Trophoblast cell (in vitro differentiated cells and primary cell): ENCODE measurements at regions not wholly inside any gene's neighbourhood (a gene's known extent, or its start where the extent isn't known, plus 50 kb on each side); places are given as distances from the start of the nearest gene placed in this dataset.
"Not testable (repeated sequence)": the region's sequence is repeated elsewhere in the genome, so short reads cannot be mapped to it uniquely, and the experiment has no call there.

Source experiments
- DNase-seq, 2 donors: peaks; one replicate each; pipeline ENCODE4 v3.0.0-alpha.2; 2016
- H2AFZ ChIP-seq: 2 replicates; pipeline ENCODE4 v1.6.1; 2013; ENCODE audit warnings: low read length, moderate library complexity, mild to moderate bottlenecking; ENCODE audit not compliant: insufficient read depth, poor library complexity
- H2AK5ac ChIP-seq: 2 replicates; pipeline ENCODE4 v1.6.1; 2013; ENCODE audit warnings: mild to moderate bottlenecking, low read length
- H2BK120ac ChIP-seq: 2 replicates; pipeline ENCODE4 v1.6.1; 2013; ENCODE audit warnings: low read length, mild to moderate bottlenecking, moderate library complexity; ENCODE audit not compliant: insufficient read depth, poor library complexity
- H2BK12ac ChIP-seq: 2 replicates; pipeline ENCODE4 v1.6.1; 2013; ENCODE audit warnings: mild to moderate bottlenecking, low read length, moderate library complexity
- H2BK5ac ChIP-seq: 2 replicates; pipeline ENCODE4 v1.6.1; 2013; ENCODE audit warnings: low read length, low read depth, moderate library complexity, mild to moderate bottlenecking; ENCODE audit not compliant: poor library complexity
- H3K14ac ChIP-seq: 2 replicates; pipeline ENCODE4 v1.6.1; 2013; ENCODE audit warnings: mild to moderate bottlenecking, low read length
- H3K18ac ChIP-seq: 2 replicates; pipeline ENCODE4 v1.6.1; 2013; ENCODE audit warnings: mild to moderate bottlenecking, low read length
- H3K23ac ChIP-seq: 2 replicates; pipeline ENCODE4 v1.6.1; 2013; ENCODE audit warnings: low read length
- H3K27ac ChIP-seq: 2 replicates; pipeline ENCODE4 v1.5.1; 2013; ENCODE audit warnings: low read depth, mild to moderate bottlenecking, inconsistent platforms, low read length, moderate library complexity
- H3K27me3 ChIP-seq: 2 replicates; pipeline ENCODE4 v1.6.1; 2013; ENCODE audit warnings: inconsistent platforms, mild to moderate bottlenecking, low read length, moderate library complexity; ENCODE audit not compliant: insufficient read depth
- H3K36me3 ChIP-seq, 2 experiments: 1 replicate in 1 of 2; 2 replicates in 1 of 2; pipeline ENCODE4 v1.6.1; 2013; ENCODE audit warnings: low read length in 2 of 2, mild to moderate bottlenecking in 2 of 2, moderate library complexity in 1 of 2; ENCODE audit not compliant: insufficient read depth in 2 of 2, control insufficient read depth in 1 of 2
- H3K4ac ChIP-seq: 2 replicates; pipeline ENCODE4 v1.6.1; 2013; ENCODE audit warnings: low read depth, mild to moderate bottlenecking, low read length, moderate library complexity
- H3K4me1 ChIP-seq, 2 experiments: 1 replicate in 1 of 2; 2 replicates in 1 of 2; pipeline ENCODE4 v1.6.1; 2013; ENCODE audit warnings: low read length in 2 of 2, mild to moderate bottlenecking in 2 of 2, moderate library complexity in 1 of 2; ENCODE audit not compliant: insufficient read depth in 2 of 2, control insufficient read depth in 1 of 2
- H3K4me2 ChIP-seq: 2 replicates; pipeline ENCODE4 v1.6.1; 2013; ENCODE audit warnings: inconsistent platforms, mild to moderate bottlenecking, low read length, moderate library complexity
- H3K4me3 ChIP-seq: 2 replicates; pipeline ENCODE4 v1.5.1; 2013; ENCODE audit warnings: mild to moderate bottlenecking, low read depth, low read length, inconsistent platforms
- H3K79me1 ChIP-seq: one replicate; pipeline ENCODE4 v1.6.1; 2013; ENCODE audit warnings: low read length
- H3K79me2 ChIP-seq: 2 replicates; pipeline ENCODE4 v1.6.1; 2013; ENCODE audit warnings: low read length, mild to moderate bottlenecking; ENCODE audit not compliant: control insufficient read depth, insufficient read depth, poor library complexity
- H3K9ac ChIP-seq: 2 replicates; pipeline ENCODE4 v1.6.1; 2013; ENCODE audit warnings: mild to moderate bottlenecking, low read length
- H3K9me3 ChIP-seq: 2 replicates; pipeline ENCODE4 v1.6.1; 2013; ENCODE audit warnings: low read depth, mild to moderate bottlenecking, control low read depth, inconsistent platforms, low read length; ENCODE audit not compliant: insufficient read depth
- H4K12ac ChIP-seq: 2 replicates; pipeline ENCODE4 v1.6.1; 2013; ENCODE audit warnings: low read depth, mild to moderate bottlenecking, low read length, moderate library complexity
- H4K8ac ChIP-seq: 2 replicates; pipeline ENCODE4 v1.6.1; 2013; ENCODE audit warnings: low read depth, mild to moderate bottlenecking, low read length, moderate library complexity
- H4K91ac ChIP-seq: one replicate; pipeline ENCODE4 v1.6.1; 2013; ENCODE audit warnings: low read depth, mild to moderate bottlenecking, low read length, moderate library complexity
- WGBS: extraction: QIAGEN DNeasy Blood & Tissue Kit; methylation state at CpG from one replicate; pipeline ENCODE4 v1.1.7; 2013; ENCODE audit warnings: missing lambda C conversion rate; ENCODE audit not compliant: insufficient read length, insufficient coverage; ENCODE audit errors: extremely low coverage; 5-methylcytosine and 5-hydroxymethylcytosine counted together

DNA sequence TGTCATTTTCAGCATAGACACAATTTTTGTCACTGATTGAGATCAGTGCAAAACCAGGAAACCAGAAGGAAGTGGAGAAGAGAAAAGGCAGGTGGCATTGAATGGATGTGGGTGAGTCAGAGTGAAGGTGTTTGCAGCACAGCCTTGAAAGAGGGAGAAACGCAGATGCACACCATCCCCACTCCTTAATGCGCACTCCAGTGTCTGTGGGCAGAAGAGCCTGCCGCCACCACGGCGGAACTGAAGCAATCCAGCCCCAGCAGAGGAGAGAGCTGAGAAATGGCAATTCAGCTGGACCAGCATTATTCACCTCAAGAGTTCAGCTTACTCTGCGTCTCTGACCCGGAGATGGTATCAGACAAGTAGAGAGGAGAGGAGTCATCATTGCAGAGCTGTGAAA, 393.1 kb upstream of the FRG1 start:
- Histone ChIP-seq H3K23ac (no peak overlapping the region), H3K27ac (no peak overlapping the region), H2BK5ac (no peak overlapping the region), H3K79me2 (no peaks in the 10 kb centered on the region), H3K9ac (no peak overlapping the region), H3K4me2 (no peak overlapping the region), H2AFZ (no peak overlapping the region), H3K4ac (no peak overlapping the region), H3K27me3 (no peaks in the 10 kb centered on the region), H2BK120ac (no peak overlapping the region), H3K79me1 (no peaks in the 10 kb centered on the region), H2BK12ac (no peak overlapping the region), H3K4me1 (no peaks in the 10 kb centered on the region), H4K12ac (no peak overlapping the region), H3K14ac (no peak overlapping the region), H3K9me3 (peaks cover 2% of the 10 kb centered on the region), H4K8ac (no peak overlapping the region), H3K4me3 (no peak overlapping the region), H3K18ac (no peak overlapping the region), H4K91ac (no peak overlapping the region), H3K36me3 (no peaks in the 10 kb centered on the region), H2AK5ac (no peak overlapping the region)
- WGBS: no CpG with 5 or more reads among the region's 7 CpGs
- DNase-seq: peak; percentile 30 to 48

DNA sequence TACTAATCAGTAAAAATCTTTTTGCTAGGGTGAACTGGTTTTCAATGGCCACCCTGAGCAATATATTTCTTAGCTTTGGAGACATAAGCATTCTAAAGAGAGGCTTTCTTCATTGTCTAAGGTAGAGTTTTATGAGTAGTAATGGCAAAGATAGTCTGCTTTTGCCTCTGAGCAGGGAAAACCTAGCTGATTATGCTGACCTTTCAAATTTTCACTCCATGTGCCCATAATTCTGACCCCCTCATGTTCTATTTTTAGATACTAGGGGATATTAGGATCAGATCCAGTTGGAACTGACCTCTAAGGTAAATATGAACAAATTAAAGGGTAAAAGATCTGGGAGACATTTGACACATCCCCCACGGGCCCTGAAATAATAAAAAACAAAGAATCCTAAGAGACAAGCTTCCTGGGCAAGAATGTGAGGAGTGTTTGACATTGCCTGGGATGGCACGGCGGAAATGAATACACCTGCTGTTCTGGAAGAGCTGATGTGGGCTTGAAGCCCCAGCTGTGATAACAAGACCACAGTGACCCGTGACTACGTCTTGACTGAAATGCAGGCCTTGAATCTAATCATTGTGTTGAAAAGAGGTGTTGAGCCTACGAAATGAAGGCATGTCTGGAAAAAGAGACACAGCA, 392.1 kb upstream of the FRG1 start:
- no peak overlapping the region for H3K23ac ChIP-seq
- no peak overlapping the region for H3K18ac ChIP-seq
- no peak overlapping the region for H2BK5ac ChIP-seq
- H3K14ac ChIP-seq: no peak overlapping the region
- H4K91ac ChIP-seq: no peak overlapping the region
- H3K27ac ChIP-seq: no peak overlapping the region
- H4K12ac ChIP-seq: no peak overlapping the region
- no peak overlapping the region for H2AFZ ChIP-seq
- H2AK5ac ChIP-seq: no peak overlapping the region
- no peak for DNase-seq
- H4K8ac ChIP-seq: no peak overlapping the region
- peaks cover 2% of the 10 kb centered on the region for H3K9me3 ChIP-seq
- no peaks in the 10 kb centered on the region for H3K27me3 ChIP-seq
- WGBS: no CpG with 5 or more reads among the region's 6 CpGs
- H3K79me2 ChIP-seq: no peaks in the 10 kb centered on the region
- no peaks in the 10 kb centered on the region for H3K36me3 ChIP-seq
- H3K4me2 ChIP-seq: no peak overlapping the region
- no peak overlapping the region for H2BK12ac ChIP-seq
- no peak overlapping the region for H3K4ac ChIP-seq
- no peaks in the 10 kb centered on the region for H3K79me1 ChIP-seq
- no peak overlapping the region for H2BK120ac ChIP-seq
- no peak overlapping the region for H3K9ac ChIP-seq
- no peaks in the 10 kb centered on the region for H3K4me1 ChIP-seq
- H3K4me3 ChIP-seq: no peak overlapping the region

DNA sequence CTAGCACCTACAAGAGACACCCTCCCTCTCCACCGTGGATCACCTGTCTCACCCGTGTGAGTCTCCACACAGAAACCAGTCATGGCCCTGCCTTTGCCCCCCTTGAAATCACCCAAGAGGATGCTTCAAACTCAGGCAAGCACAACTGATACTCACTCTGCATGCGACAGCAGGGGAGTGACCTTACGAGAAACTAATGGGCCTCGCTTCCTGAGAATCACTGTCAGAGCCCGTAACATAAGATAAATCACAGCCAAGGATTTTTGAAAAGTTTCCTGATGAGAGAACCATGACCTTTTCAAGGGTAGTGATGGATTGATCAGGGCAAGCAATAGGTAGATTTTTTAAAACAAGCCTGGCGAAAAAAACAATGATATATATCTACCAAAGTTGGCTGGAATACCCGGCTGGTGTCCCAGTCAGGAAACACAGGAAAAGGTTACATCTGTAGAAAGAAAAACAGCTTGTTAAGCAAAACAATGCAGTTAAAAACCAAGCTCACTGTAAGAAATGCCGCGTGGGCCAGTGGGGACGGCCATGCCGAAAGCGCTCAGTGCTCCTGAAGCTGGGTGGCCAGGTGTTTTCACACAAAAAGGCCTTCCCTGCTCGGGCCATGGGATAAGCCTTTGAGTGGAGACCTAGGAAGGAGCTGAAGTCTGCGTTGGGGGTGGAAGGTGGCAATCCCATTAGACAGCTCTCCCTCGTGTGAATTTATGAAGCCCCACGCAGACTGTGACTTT, 388.6 kb upstream of the FRG1 start:
- H3K27me3 ChIP-seq, H2AK5ac ChIP-seq, DNase-seq, H3K4me3 ChIP-seq, H2BK12ac ChIP-seq, H3K4ac ChIP-seq, H3K9ac ChIP-seq, H3K14ac ChIP-seq, H4K91ac ChIP-seq, H4K8ac ChIP-seq, H2BK120ac ChIP-seq, H2AFZ ChIP-seq, H3K4me2 ChIP-seq, H3K9me3 ChIP-seq, H3K27ac ChIP-seq, H3K23ac ChIP-seq, H3K18ac ChIP-seq, H4K12ac ChIP-seq, H3K36me3 ChIP-seq, H3K79me1 ChIP-seq, H2BK5ac ChIP-seq, H3K4me1 ChIP-seq, H3K79me2 ChIP-seq: not testable (repeated sequence)
- WGBS: no CpG with 5 or more reads among the region's 17 CpGs

DNA sequence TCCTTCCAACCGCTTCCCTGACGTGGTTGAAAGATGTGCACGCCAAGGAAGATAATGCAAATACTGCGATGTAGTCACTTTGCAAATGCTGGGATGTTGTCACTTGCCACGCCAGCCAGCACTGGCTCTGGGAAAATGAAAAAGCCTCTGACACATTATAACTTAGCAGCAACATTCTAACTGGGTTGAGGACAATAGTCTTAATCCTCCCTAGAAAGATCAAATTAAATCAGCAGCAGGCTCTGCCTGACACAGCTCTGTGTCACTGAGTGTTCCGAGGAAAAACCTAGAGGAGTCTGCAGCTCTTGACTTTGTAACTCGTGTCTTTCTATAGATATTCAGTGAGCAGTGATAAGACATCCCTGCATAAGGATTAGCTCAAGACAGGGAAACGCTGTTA, 380.1 kb upstream of the FRG1 start:
- not testable (repeated sequence) for H3K4me1 ChIP-seq, H2AK5ac ChIP-seq, H3K14ac ChIP-seq, H3K9ac ChIP-seq, H3K36me3 ChIP-seq, H3K27me3 ChIP-seq, H3K4ac ChIP-seq, H3K79me1 ChIP-seq, H4K91ac ChIP-seq, H4K12ac ChIP-seq, H2AFZ ChIP-seq, H3K79me2 ChIP-seq, DNase-seq, H4K8ac ChIP-seq, H3K23ac ChIP-seq, H2BK120ac ChIP-seq, H3K27ac ChIP-seq, H2BK12ac ChIP-seq, H3K4me2 ChIP-seq, H3K4me3 ChIP-seq, H2BK5ac ChIP-seq, H3K9me3 ChIP-seq, H3K18ac ChIP-seq
- no CpG with 5 or more reads among the region's 8 CpGs for WGBS
